K562 (cell line): ENCODE measurements at regions not wholly inside any gene's neighbourhood (a gene's known extent, or its start where the extent isn't known, plus 50 kb on each side); places are given as distances from the start of the nearest gene placed in this dataset.

Source experiments
- ATAC-seq: fragments of 200-7000 bp; cut with Tn5 transposase; 3 replicates; pipeline ENCODE4 v1.9.1; 2020; ENCODE audit warnings: moderate library complexity
- BruUV-seq: library from RNA; stranded (reverse); fragments of 400-500 nt; replicated peaks from 2 replicates; lab custom pipeline; 2021; lab: Mats Ljungman, UMichigan
- CTCF ChIA-PET: fragments of 300-600 bp; formaldehyde crosslinking; extraction: SDS; loops from one replicate; lab custom pipeline; 2021; ENCODE audit warnings: low intra/inter-chr PET ratio; lab: Yijun Ruan, JAX
- POLR2A ChIA-PET: fragments of 300-600, 350-650 bp; sonication (Branson Sonifier 250); formaldehyde crosslinking; extraction: SDS; loops from one replicate; lab custom pipeline; 2021; ENCODE audit warnings: antibody characterized with exemption, inconsistent platforms; lab: Yijun Ruan, JAX
- DNase-seq, 4 experiments: peaks; one replicate each; pipeline versions ENCODE4 v3.0.0 to v3.0.0-alpha.2; 2011 to 2018; ENCODE audit warnings: low spot score in 3 of 4, mixed read lengths in 3 of 4; ENCODE audit errors: extremely low read depth in 1 of 4
- FAIRE-seq: peaks from 2 replicates; lab custom pipeline; 2011; peaks lifted over from hg19 to GRCh38; lab: Jason Lieb, UNC
- H2AFZ ChIP-seq: 2 replicates; pipeline ENCODE4 v1.6.0; 2011; ENCODE audit warnings: low read depth, low read length, control low read depth, inconsistent platforms
- H3K27ac ChIP-seq: fragments of 200-600 bp; 3 replicates; pipeline ENCODE4 v1.8.0; 2011; ENCODE audit warnings: low read depth, mild to moderate bottlenecking, control low read depth, inconsistent platforms, low read length, moderate library complexity, mixed read lengths; ENCODE audit errors: extremely low read depth
- H3K27me3 ChIP-seq, 2 experiments: fragments of 300-600 bp in 1 of 2; 2 replicates in 1 of 2; 3 replicates in 1 of 2; pipeline versions ENCODE4 v1.6.0 to v1.8.0; 2011; ENCODE audit warnings: inconsistent platforms in 2 of 2, low read length in 2 of 2, mild to moderate bottlenecking in 1 of 2, mixed read lengths in 1 of 2, moderate library complexity in 1 of 2; ENCODE audit not compliant: control insufficient read depth in 2 of 2, insufficient read depth in 2 of 2
- H3K36me3 ChIP-seq: fragments of 300-600 bp; 3 replicates; pipeline ENCODE4 v1.8.0; 2011; ENCODE audit warnings: mild to moderate bottlenecking, low read length, inconsistent platforms; ENCODE audit not compliant: control insufficient read depth, insufficient read depth
- H3K4me1 ChIP-seq, 2 experiments: fragments of 200-600 bp in 1 of 2; replicated peaks in 1 of 2; 2 replicates in 1 of 2; 3 replicates in 1 of 2; pipeline versions ENCODE4 v1.5.1 to v1.8.0; 2011; ENCODE audit warnings: inconsistent platforms in 2 of 2, low read length in 2 of 2, mild to moderate bottlenecking in 1 of 2, mixed read lengths in 1 of 2, moderate library complexity in 1 of 2; ENCODE audit not compliant: control insufficient read depth in 2 of 2, insufficient read depth in 2 of 2
- H3K4me2 ChIP-seq: 2 replicates; pipeline ENCODE4 v1.6.1; 2011; ENCODE audit warnings: low read length, control low read depth, inconsistent platforms, mixed read lengths; ENCODE audit not compliant: insufficient read depth
- H3K4me3 ChIP-seq: fragments of 200-600 bp; sonication (generic), shearing (Covaris generic); 2 replicates; pipeline ENCODE4 v1.5.1; 2016; ENCODE audit warnings: control low read depth, inconsistent platforms
- H3K79me2 ChIP-seq: fragments of 200-600 bp; 3 replicates; pipeline ENCODE4 v1.8.0; 2011; ENCODE audit warnings: low read length, inconsistent platforms; ENCODE audit not compliant: control insufficient read depth, insufficient read depth
- H3K9ac ChIP-seq, 2 experiments: 2 replicates each; pipeline versions ENCODE4 v1.6.0 to v1.6.1; 2011; ENCODE audit warnings: low read depth in 2 of 2, low read length in 2 of 2, control low read depth in 1 of 2, inconsistent platforms in 1 of 2, mild to moderate bottlenecking in 1 of 2, mixed read lengths in 1 of 2; ENCODE audit not compliant: insufficient read depth in 1 of 2
- H3K9me1 ChIP-seq: one replicate; pipeline ENCODE4 v1.6.0; 2011; ENCODE audit warnings: inconsistent platforms, mild to moderate bottlenecking, low read length, moderate library complexity; ENCODE audit not compliant: control insufficient read depth, insufficient read depth
- H3K9me3 ChIP-seq: replicated peaks from 2 replicates; pipeline ENCODE4 v1.5.1; 2011; ENCODE audit warnings: low read depth, low read length, inconsistent platforms; ENCODE audit not compliant: control insufficient read depth, insufficient read depth
- H4K20me1 ChIP-seq: replicated peaks from 2 replicates; pipeline ENCODE4 v1.6.1; 2011; ENCODE audit warnings: low read length, inconsistent platforms, mixed read lengths; ENCODE audit not compliant: control insufficient read depth, insufficient read depth
- CEBPZ ChIP-seq: fragments of 150-350 bp; IDR thresholded peaks from 2 replicates; pipeline ENCODE4 v1.6.1; 2014; ENCODE audit warnings: low read depth, mild to moderate bottlenecking, low read length, borderline replicate concordance
- MAX ChIP-seq: sonication (generic); formaldehyde crosslinking; IDR thresholded peaks from 2 replicates; pipeline ENCODE4 v1.9.0; 2022; ENCODE audit warnings: mild to moderate bottlenecking, missing genetic modification reagents
- MYBL2 ChIP-seq, 2 experiments: fragments of 450-650 bp in 1 of 2; sonication (generic) in 1 of 2; formaldehyde crosslinking in 1 of 2; IDR thresholded peaks; 2 replicates each; pipeline versions ENCODE4 v1.6.1 to v1.8.1; 2017 to 2022; ENCODE audit warnings: borderline replicate concordance in 1 of 2, inconsistent platforms in 1 of 2, low read depth in 1 of 2, mild to moderate bottlenecking in 1 of 2, missing genetic modification reagents in 1 of 2, moderate library complexity in 1 of 2
- PKNOX1 ChIP-seq: fragments of 450-650 bp; IDR thresholded peaks from 2 replicates; pipeline ENCODE4 v1.6.1; 2016
- PYGO2 ChIP-seq: fragments of 450-650 bp; IDR thresholded peaks from 2 replicates; pipeline ENCODE4 v1.6.1; 2016; ENCODE audit warnings: mild to moderate bottlenecking, missing genetic modification characterization, moderate library complexity, missing compliant biosample characterization
- RBM17 ChIP-seq: fragments of 200-400 bp; formaldehyde crosslinking; IDR thresholded peaks from 2 replicates; pipeline ENCODE4 v1.6.1; 2017; ENCODE audit warnings: low read depth, mild to moderate bottlenecking, low read length, borderline replicate concordance
- ZBTB1 ChIP-seq: sonication (generic); formaldehyde crosslinking; IDR thresholded peaks from 2 replicates; pipeline ENCODE4 v1.8.1; 2023; ENCODE audit warnings: missing genetic modification reagents, low read depth, mild to moderate bottlenecking, borderline replicate concordance
- ZC3H8 ChIP-seq: fragments of 450-650 bp; IDR thresholded peaks from 2 replicates; pipeline ENCODE4 v1.6.1; 2017
- WGBS: fragments of 100-300 bp; shearing (Covaris generic); methylation state at CpG from one replicate; pipeline ENCODE4 v1.1.6; 2016; ENCODE audit warnings: low coverage, mixed read lengths; ENCODE audit not compliant: insufficient coverage; ENCODE audit errors: missing lambda C conversion rate; 5-methylcytosine and 5-hydroxymethylcytosine counted together
- in situ Hi-C: fragments of 300-500 bp; cut with MboI; formaldehyde crosslinking; loops from 4 replicates; pipeline ENCODE4 v1.15.0; 2018; ENCODE audit warnings: inconsistent platforms, mixed read lengths
- intact Hi-C: fragments of 100-400 bp; cut with micrococcal nuclease; formaldehyde crosslinking; loops from 2 replicates; pipeline ENCODE4 v1.14.2; 2022

DNA sequence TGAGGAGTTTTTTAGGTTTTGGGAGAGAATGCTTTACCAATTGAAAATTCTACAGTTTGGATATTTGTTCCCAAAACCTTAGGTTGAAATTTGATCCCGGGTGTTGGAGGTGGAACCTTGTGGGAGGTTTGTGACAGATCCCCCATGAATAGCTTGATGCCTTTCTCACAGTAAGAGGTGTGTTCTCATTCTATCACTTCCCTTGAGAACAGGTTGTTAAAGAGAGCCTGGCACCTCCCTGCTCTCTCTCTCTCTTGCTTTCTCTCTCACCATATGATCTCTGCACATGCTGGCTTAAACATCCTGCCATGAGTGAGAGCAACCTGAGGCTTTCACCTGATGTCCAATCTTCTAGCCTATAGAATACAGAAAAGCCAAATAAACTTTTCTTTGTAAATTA lies 1475.5 kb upstream of the AGA start:
- H3K4me1 ChIP-seq, result no peaks in the 10 kb centered on the region
- in situ Hi-C loops (no loop called here), intact Hi-C loops (no loop called here)
- H3K4me2 ChIP-seq, result no peak overlapping the region
- H3K9me3 ChIP-seq, result no peaks in the 10 kb centered on the region
- no peaks in the 10 kb centered on the region for H3K36me3 ChIP-seq
- no peaks in the 10 kb centered on the region for H3K79me2 ChIP-seq
- H4K20me1 ChIP-seq, result no peaks in the 10 kb centered on the region
- ChIA-PET POLR2A (no interaction called here), CTCF (no interaction called here)
- DNase-seq (no peak), ATAC-seq (no peak), FAIRE-seq (no peak)
- no peak overlapping the region for H3K9ac ChIP-seq
- no peak overlapping the region for H3K27ac ChIP-seq
- 8% methylated on average over 1 of the region's 1 CpG for WGBS
- no peaks in the 10 kb centered on the region for H3K27me3 ChIP-seq
- TF ChIP-seq MAX (no peak), PYGO2 (tag) (no peak), ZBTB1 (CRISPR knock-in tag) (no peak), CEBPZ (no peak), PKNOX1 (no peak), RBM17 (no peak), MYBL2 (IDR thresholded peaks at IDR 0.05; ENCODE audit: low read depth) (no peak), MYBL2 (CRISPR knock-in tag; IDR thresholded peaks at IDR 0.05; ENCODE audit: borderline replicate concordance) (no peak), ZC3H8 (no peak)
- no peak overlapping the region for H3K4me3 ChIP-seq
- no TSS peak for BruUV-seq
- no peaks in the 10 kb centered on the region for H3K9me1 ChIP-seq
- H2AFZ ChIP-seq, result no peak overlapping the region
